ENCODE measurements at regions not wholly inside any gene's neighbourhood (a gene's known extent, or its start where the extent isn't known, plus 50 kb on each side); places are given as distances from the start of the nearest gene placed in this dataset.

DNA sequence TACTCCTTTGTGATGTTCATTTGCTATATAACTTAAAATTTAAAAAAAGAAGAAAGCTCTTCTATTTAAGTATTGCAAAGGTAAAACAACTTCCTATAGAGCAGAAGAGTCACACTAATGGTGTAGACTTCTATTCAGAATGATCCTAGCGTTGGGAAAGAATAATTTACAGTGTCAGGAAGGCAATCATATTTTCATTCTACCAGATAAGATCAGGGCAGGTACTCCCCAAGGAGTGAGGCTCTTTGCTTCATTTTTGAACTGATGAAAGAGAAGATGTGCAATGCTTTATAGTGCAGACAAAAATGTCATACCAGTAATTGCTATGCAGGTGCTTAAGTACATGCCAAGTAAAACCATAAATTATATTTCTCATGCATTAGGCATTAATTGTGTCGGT is 1193.0 kb downstream of the PCDH9 start:
- H3K27ac ChIP-seq: no peak overlapping the region
- no peak for TF ChIP-seq ZFX (IDR thresholded peaks at IDR 0.05)
- TF ChIP-seq CTCF (conservative IDR thresholded peaks at IDR 0.05): no peak

GRCh38 chr13:66036636-66037035 is 1193.5 kb downstream of the PCDH9 start:
- TF ChIP-seq ZFX (IDR thresholded peaks at IDR 0.05): no peak
- no peak for TF ChIP-seq CTCF (conservative IDR thresholded peaks at IDR 0.05)
- H3K27ac ChIP-seq: no peak overlapping the region

DNA sequence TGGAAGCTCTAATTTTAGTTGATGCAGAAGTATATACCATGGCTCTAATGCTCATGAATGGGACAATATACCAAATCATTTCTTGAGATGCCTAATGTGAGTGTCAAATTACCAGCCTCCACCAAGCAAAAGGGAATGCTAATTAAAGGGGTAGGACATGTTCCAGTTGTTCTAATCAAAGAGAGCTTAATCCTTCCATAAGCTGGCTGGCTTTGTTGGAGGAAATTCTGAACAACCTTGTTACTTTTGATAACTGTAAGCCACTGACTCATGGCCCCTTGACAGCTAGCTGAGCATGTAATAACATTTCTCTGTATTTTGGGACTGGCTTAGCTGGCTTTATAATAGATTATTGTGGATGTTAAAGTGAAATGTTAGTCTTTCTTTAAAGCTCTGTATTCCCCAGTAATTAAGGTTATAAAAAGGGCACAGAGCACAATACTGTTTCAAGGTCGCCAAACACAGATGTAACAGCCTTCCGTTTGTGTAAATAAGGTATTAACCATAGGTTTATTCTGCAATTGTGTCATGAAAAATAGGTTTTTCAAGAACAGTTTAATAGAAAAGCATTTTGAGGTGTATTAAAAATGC is 1194.0 kb downstream of the PCDH9 start:
- no peak for TF ChIP-seq CTCF (conservative IDR thresholded peaks at IDR 0.05)
- TF ChIP-seq ZFX (IDR thresholded peaks at IDR 0.05): no peak

DNA sequence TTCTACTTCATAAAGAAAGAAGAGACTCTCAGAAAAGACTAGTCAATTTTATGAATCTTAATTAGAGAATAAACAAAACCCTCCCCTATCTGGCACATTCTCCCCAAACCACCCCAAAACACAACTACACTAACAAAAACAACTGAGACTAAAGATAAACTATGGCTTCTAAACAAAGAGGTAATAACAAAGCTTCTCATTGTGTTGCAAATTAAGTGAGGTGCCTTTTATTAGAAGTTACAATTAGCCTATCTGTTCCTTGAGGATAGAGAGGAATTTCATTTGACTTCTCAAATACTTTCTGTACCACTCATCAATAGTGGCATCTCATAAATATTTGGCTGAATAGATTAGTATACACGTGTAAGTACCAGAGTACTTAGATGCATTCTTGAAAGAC is 1196.2 kb downstream of the PCDH9 start:
- TF ChIP-seq ZFX (IDR thresholded peaks at IDR 0.05): no peak
- no peak for TF ChIP-seq CTCF (conservative IDR thresholded peaks at IDR 0.05)
- no peak overlapping the region for H3K27ac ChIP-seq

More for the DNA sequence above, 1194.0 kb downstream of the PCDH9 start:
- no peak overlapping the region for H3K27ac ChIP-seq

DNA sequence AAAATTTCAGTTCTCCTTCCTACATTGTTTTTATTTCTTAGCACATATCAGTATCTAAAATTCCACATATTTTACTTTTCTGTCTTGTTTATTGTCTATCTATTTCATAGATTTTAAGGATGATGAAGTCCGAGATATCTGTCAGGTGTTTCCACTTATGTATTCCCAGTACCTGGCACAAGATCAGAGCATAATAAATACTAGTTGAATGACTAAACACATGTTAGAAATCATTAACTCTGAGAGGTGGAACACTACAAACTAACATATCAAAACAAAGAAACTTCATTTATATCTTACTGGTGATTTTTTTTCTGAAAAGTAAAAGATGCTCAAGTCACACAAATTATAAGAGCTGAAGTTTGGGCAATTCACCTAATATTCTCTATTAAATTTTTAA is 1208.3 kb downstream of the PCDH9 start:
- TF ChIP-seq CTCF (conservative IDR thresholded peaks at IDR 0.05): no peak
- no peak for TF ChIP-seq ZFX (IDR thresholded peaks at IDR 0.05)
- no peak overlapping the region for H3K27ac ChIP-seq

GRCh38 chr13:66014771-66015170 is 1215.4 kb downstream of the PCDH9 start:
- H3K27ac ChIP-seq: no peak overlapping the region
- TF ChIP-seq CTCF (conservative IDR thresholded peaks at IDR 0.05): no peak
- TF ChIP-seq ZFX (IDR thresholded peaks at IDR 0.05): no peak

DNA sequence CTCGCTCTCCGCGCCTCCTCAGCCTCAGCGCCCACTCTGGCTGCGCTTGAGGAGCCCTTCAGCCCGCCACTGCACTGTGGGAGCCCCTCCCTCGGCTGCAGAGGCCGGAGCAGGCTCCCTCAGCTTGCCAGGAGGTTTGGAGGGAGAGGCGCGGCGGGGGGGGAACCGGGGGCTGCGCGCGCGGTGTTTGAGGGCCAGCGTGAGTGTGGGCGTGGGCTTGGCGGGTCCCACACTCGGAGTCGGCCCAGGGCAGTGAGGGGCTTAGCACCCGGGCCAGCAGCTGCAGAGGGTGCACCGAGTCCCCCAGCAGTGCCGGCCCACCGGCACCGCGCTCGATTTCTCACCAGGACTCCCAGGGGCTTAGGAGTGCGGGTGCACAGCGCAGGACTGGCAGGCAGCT is 1220.9 kb downstream of the PCDH9 start:
- TF ChIP-seq ZFX (IDR thresholded peaks at IDR 0.05) (no peak), CTCF (conservative IDR thresholded peaks at IDR 0.05) (no peak)
- no peak overlapping the region for H3K27ac ChIP-seq

Measured in C4-2B (cell line).